Trophoblast cell (in vitro differentiated cells and primary cell): ENCODE measurements at regions not wholly inside any gene's neighbourhood (a gene's known extent, or its start where the extent isn't known, plus 50 kb on each side); places are given as distances from the start of the nearest gene placed in this dataset.
"Not testable (repeated sequence)": the region's sequence is repeated elsewhere in the genome, so short reads cannot be mapped to it uniquely, and the experiment has no call there.

Source experiments
- DNase-seq, 2 donors: peaks; one replicate each; pipeline ENCODE4 v3.0.0-alpha.2; 2016
- H2AFZ ChIP-seq: 2 replicates; pipeline ENCODE4 v1.6.1; 2013; ENCODE audit warnings: low read length, moderate library complexity, mild to moderate bottlenecking; ENCODE audit not compliant: insufficient read depth, poor library complexity
- H2AK5ac ChIP-seq: 2 replicates; pipeline ENCODE4 v1.6.1; 2013; ENCODE audit warnings: mild to moderate bottlenecking, low read length
- H2BK120ac ChIP-seq: 2 replicates; pipeline ENCODE4 v1.6.1; 2013; ENCODE audit warnings: low read length, mild to moderate bottlenecking, moderate library complexity; ENCODE audit not compliant: insufficient read depth, poor library complexity
- H2BK12ac ChIP-seq: 2 replicates; pipeline ENCODE4 v1.6.1; 2013; ENCODE audit warnings: mild to moderate bottlenecking, low read length, moderate library complexity
- H2BK5ac ChIP-seq: 2 replicates; pipeline ENCODE4 v1.6.1; 2013; ENCODE audit warnings: low read length, low read depth, moderate library complexity, mild to moderate bottlenecking; ENCODE audit not compliant: poor library complexity
- H3K14ac ChIP-seq: 2 replicates; pipeline ENCODE4 v1.6.1; 2013; ENCODE audit warnings: mild to moderate bottlenecking, low read length
- H3K18ac ChIP-seq: 2 replicates; pipeline ENCODE4 v1.6.1; 2013; ENCODE audit warnings: mild to moderate bottlenecking, low read length
- H3K23ac ChIP-seq: 2 replicates; pipeline ENCODE4 v1.6.1; 2013; ENCODE audit warnings: low read length
- H3K27ac ChIP-seq: 2 replicates; pipeline ENCODE4 v1.5.1; 2013; ENCODE audit warnings: low read depth, mild to moderate bottlenecking, inconsistent platforms, low read length, moderate library complexity
- H3K27me3 ChIP-seq: 2 replicates; pipeline ENCODE4 v1.6.1; 2013; ENCODE audit warnings: inconsistent platforms, mild to moderate bottlenecking, low read length, moderate library complexity; ENCODE audit not compliant: insufficient read depth
- H3K36me3 ChIP-seq, 2 experiments: 1 replicate in 1 of 2; 2 replicates in 1 of 2; pipeline ENCODE4 v1.6.1; 2013; ENCODE audit warnings: low read length in 2 of 2, mild to moderate bottlenecking in 2 of 2, moderate library complexity in 1 of 2; ENCODE audit not compliant: insufficient read depth in 2 of 2, control insufficient read depth in 1 of 2
- H3K4ac ChIP-seq: 2 replicates; pipeline ENCODE4 v1.6.1; 2013; ENCODE audit warnings: low read depth, mild to moderate bottlenecking, low read length, moderate library complexity
- H3K4me1 ChIP-seq, 2 experiments: 1 replicate in 1 of 2; 2 replicates in 1 of 2; pipeline ENCODE4 v1.6.1; 2013; ENCODE audit warnings: low read length in 2 of 2, mild to moderate bottlenecking in 2 of 2, moderate library complexity in 1 of 2; ENCODE audit not compliant: insufficient read depth in 2 of 2, control insufficient read depth in 1 of 2
- H3K4me2 ChIP-seq: 2 replicates; pipeline ENCODE4 v1.6.1; 2013; ENCODE audit warnings: inconsistent platforms, mild to moderate bottlenecking, low read length, moderate library complexity
- H3K4me3 ChIP-seq: 2 replicates; pipeline ENCODE4 v1.5.1; 2013; ENCODE audit warnings: mild to moderate bottlenecking, low read depth, low read length, inconsistent platforms
- H3K79me1 ChIP-seq: one replicate; pipeline ENCODE4 v1.6.1; 2013; ENCODE audit warnings: low read length
- H3K79me2 ChIP-seq: 2 replicates; pipeline ENCODE4 v1.6.1; 2013; ENCODE audit warnings: low read length, mild to moderate bottlenecking; ENCODE audit not compliant: control insufficient read depth, insufficient read depth, poor library complexity
- H3K9ac ChIP-seq: 2 replicates; pipeline ENCODE4 v1.6.1; 2013; ENCODE audit warnings: mild to moderate bottlenecking, low read length
- H3K9me3 ChIP-seq: 2 replicates; pipeline ENCODE4 v1.6.1; 2013; ENCODE audit warnings: low read depth, mild to moderate bottlenecking, control low read depth, inconsistent platforms, low read length; ENCODE audit not compliant: insufficient read depth
- H4K12ac ChIP-seq: 2 replicates; pipeline ENCODE4 v1.6.1; 2013; ENCODE audit warnings: low read depth, mild to moderate bottlenecking, low read length, moderate library complexity
- H4K8ac ChIP-seq: 2 replicates; pipeline ENCODE4 v1.6.1; 2013; ENCODE audit warnings: low read depth, mild to moderate bottlenecking, low read length, moderate library complexity
- H4K91ac ChIP-seq: one replicate; pipeline ENCODE4 v1.6.1; 2013; ENCODE audit warnings: low read depth, mild to moderate bottlenecking, low read length, moderate library complexity
- WGBS: extraction: QIAGEN DNeasy Blood & Tissue Kit; methylation state at CpG from one replicate; pipeline ENCODE4 v1.1.7; 2013; ENCODE audit warnings: missing lambda C conversion rate; ENCODE audit not compliant: insufficient read length, insufficient coverage; ENCODE audit errors: extremely low coverage; 5-methylcytosine and 5-hydroxymethylcytosine counted together

DNA sequence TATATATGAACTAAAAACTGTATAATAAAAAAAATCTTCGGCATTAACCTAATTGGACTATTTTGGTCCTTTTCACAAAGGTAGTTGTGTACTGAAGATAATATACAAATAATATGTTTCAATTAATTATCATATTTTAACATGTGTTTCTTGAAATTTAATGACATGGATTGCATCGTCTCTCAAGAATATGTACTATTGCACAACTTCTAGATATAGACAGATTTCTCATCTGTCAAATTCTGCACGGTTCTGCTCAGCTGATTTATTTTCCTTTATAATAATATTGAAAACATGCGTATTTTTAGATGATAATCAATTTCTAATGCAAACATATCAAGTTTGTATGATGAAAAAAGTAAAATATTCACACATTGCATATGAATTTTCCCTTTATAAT, 498.7 kb upstream of the PABPC4L start:
- no peaks in the 10 kb centered on the region for H3K27me3 ChIP-seq
- no peaks in the 10 kb centered on the region for H3K4me1 ChIP-seq
- H2BK12ac ChIP-seq, result no peak overlapping the region
- no peak overlapping the region for H3K14ac ChIP-seq
- no peak overlapping the region for H2BK5ac ChIP-seq
- no peak overlapping the region for H3K4me3 ChIP-seq
- H3K4ac ChIP-seq, result no peak overlapping the region
- H3K79me1 ChIP-seq, result no peaks in the 10 kb centered on the region
- no peak overlapping the region for H2BK120ac ChIP-seq
- no peak overlapping the region for H3K23ac ChIP-seq
- no peaks in the 10 kb centered on the region for H3K36me3 ChIP-seq
- H4K91ac ChIP-seq, result no peak overlapping the region
- no peak overlapping the region for H2AFZ ChIP-seq
- no peak overlapping the region for H3K18ac ChIP-seq
- no CpG with 5 or more reads among the region's 4 CpGs for WGBS
- H2AK5ac ChIP-seq, result no peak overlapping the region
- H3K4me2 ChIP-seq, result no peak overlapping the region
- DNase-seq, result no peak
- H3K27ac ChIP-seq, result no peak overlapping the region
- no peak overlapping the region for H3K9ac ChIP-seq
- H3K9me3 ChIP-seq, result no peaks in the 10 kb centered on the region
- H3K79me2 ChIP-seq, result no peaks in the 10 kb centered on the region
- H4K12ac ChIP-seq, result no peak overlapping the region
- no peak overlapping the region for H4K8ac ChIP-seq

DNA sequence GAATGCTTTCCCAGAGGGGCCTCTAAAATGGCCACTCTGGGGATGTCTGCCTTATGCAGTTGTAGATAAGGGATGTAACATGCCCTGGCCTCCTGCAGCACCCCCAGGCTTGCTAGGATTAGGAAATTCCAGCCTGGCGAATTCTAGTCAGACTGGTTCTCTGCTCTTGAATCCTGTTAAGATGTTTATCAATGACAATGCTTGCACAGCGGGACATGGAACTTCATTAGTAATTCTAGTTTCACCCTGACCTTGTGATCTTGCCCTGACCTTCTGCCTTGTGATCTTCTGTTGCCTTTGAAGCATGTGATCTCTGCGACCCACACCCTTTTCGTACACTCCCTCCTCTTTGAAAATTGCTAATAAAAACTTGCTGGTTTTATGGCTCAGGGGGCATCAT, 497.2 kb upstream of the PABPC4L start:
- H4K12ac ChIP-seq, H3K18ac ChIP-seq, H4K8ac ChIP-seq, H3K4me2 ChIP-seq, H2AK5ac ChIP-seq, H4K91ac ChIP-seq, H3K27ac ChIP-seq, H3K79me2 ChIP-seq, H2BK5ac ChIP-seq, H3K14ac ChIP-seq, H3K4ac ChIP-seq, H2BK12ac ChIP-seq, H3K27me3 ChIP-seq, H3K36me3 ChIP-seq, H2BK120ac ChIP-seq, H2AFZ ChIP-seq, H3K23ac ChIP-seq, H3K4me3 ChIP-seq, H3K9me3 ChIP-seq, H3K9ac ChIP-seq, H3K79me1 ChIP-seq, H3K4me1 ChIP-seq, DNase-seq: not testable (repeated sequence)
- WGBS, result no CpG with 5 or more reads among the region's 4 CpGs

DNA sequence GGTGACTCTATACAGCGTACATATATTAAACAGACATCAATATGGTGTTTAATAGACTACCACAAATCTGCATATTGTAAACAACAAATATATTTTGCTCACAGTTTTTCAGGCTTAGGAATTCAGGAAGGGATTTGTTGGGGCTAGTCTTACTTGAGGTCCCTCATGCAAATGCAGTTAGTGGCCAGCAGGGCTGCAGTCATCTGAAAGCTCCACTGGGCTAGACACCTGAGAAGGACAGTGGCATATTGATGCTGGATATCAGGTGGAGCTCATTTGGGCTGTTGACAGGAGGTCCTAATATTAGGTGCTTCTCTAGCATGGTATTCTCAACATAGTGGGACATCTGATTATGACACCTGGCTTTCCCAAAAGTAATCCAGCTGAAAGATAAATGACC, 493.8 kb upstream of the PABPC4L start:
- H3K27me3 ChIP-seq, result no peaks in the 10 kb centered on the region
- H4K12ac ChIP-seq, result no peak overlapping the region
- no peak overlapping the region for H3K9ac ChIP-seq
- H2BK120ac ChIP-seq, result no peak overlapping the region
- no peak overlapping the region for H3K18ac ChIP-seq
- no peak overlapping the region for H2BK12ac ChIP-seq
- no peak overlapping the region for H2AFZ ChIP-seq
- no peak overlapping the region for H2AK5ac ChIP-seq
- no peak overlapping the region for H3K27ac ChIP-seq
- no peak overlapping the region for H4K8ac ChIP-seq
- no peaks in the 10 kb centered on the region for H3K9me3 ChIP-seq
- WGBS, result no CpG with 5 or more reads among the region's 1 CpG
- H3K14ac ChIP-seq, result no peak overlapping the region
- H3K23ac ChIP-seq, result no peak overlapping the region
- DNase-seq, result no peak
- no peak overlapping the region for H3K4me2 ChIP-seq
- H3K36me3 ChIP-seq, result no peaks in the 10 kb centered on the region
- no peaks in the 10 kb centered on the region for H3K79me2 ChIP-seq
- H3K79me1 ChIP-seq, result no peaks in the 10 kb centered on the region
- no peaks in the 10 kb centered on the region for H3K4me1 ChIP-seq
- no peak overlapping the region for H3K4me3 ChIP-seq
- H2BK5ac ChIP-seq, result no peak overlapping the region
- no peak overlapping the region for H3K4ac ChIP-seq
- no peak overlapping the region for H4K91ac ChIP-seq

DNA sequence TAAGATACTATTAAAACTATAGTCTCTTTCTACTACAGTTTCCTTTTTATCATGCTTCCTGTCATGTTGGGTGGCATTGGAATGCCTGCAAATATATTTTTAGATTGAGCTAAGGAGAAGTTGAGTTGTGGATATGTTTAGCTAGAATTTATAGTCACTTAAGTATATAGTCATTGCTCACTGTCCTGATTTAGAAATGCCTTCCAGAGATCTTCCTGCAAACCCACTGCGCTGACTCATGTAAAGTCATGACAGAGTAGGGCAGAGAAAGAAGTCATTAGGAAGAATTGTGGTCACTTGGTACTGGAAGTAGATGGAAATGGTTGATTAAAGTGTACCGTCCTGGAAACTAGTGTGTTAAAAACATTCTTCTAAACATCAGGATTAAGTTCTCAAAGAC, 490.3 kb upstream of the PABPC4L start:
- Histone ChIP-seq H3K36me3 (no peaks in the 10 kb centered on the region), H4K8ac (no peak overlapping the region), H2AFZ (no peak overlapping the region), H4K91ac (no peak overlapping the region), H3K4me3 (no peak overlapping the region), H3K4ac (no peak overlapping the region), H3K27me3 (no peaks in the 10 kb centered on the region), H3K14ac (no peak overlapping the region), H4K12ac (no peak overlapping the region), H2BK5ac (no peak overlapping the region), H3K27ac (no peak overlapping the region), H2BK12ac (no peak overlapping the region), H3K4me1 (no peaks in the 10 kb centered on the region), H3K79me1 (no peaks in the 10 kb centered on the region), H3K79me2 (no peaks in the 10 kb centered on the region), H3K23ac (no peak overlapping the region), H2BK120ac (no peak overlapping the region), H2AK5ac (no peak overlapping the region), H3K4me2 (no peak overlapping the region), H3K18ac (no peak overlapping the region), H3K9me3 (no peaks in the 10 kb centered on the region), H3K9ac (no peak overlapping the region)
- WGBS, result no CpG with 5 or more reads among the region's 2 CpGs
- DNase-seq, result no peak
